B cell (primary cell): ENCODE measurements at regions not wholly inside any gene's neighbourhood (a gene's known extent, or its start where the extent isn't known, plus 50 kb on each side); places are given as distances from the start of the nearest gene placed in this dataset.

Source experiments
- ATAC-seq: fragments of 200-7000 bp; cut with Tn5 transposase; one replicate; pipeline ENCODE4 v1.10.0; 2021; ENCODE audit warnings: low read depth, mild to moderate bottlenecking, moderate number of reproducible peaks, moderate library complexity
- CTCF ChIA-PET: fragments of 350-600 bp; sonication (Branson Sonifier 250); formaldehyde crosslinking; loops from one replicate; lab custom pipeline; 2021; ENCODE audit warnings: antibody characterized with exemption, inconsistent platforms; lab: Charles Lee
- POLR2A ChIA-PET: fragments of 350-600 bp; sonication (Branson Sonifier 250); formaldehyde crosslinking; loops from one replicate; lab custom pipeline; 2021; ENCODE audit warnings: antibody characterized with exemption; lab: Charles Lee
- DNase-seq: peaks from one replicate; pipeline ENCODE4 v3.0.0; 2013
- H2AFZ ChIP-seq: 2 replicates; pipeline ENCODE4 v1.6.1; 2012; ENCODE audit warnings: mild to moderate bottlenecking, low read depth, low read length; ENCODE audit not compliant: insufficient read depth, poor library complexity, severe bottlenecking
- H3K27ac ChIP-seq, 2 donors: 1 replicate in 1 of 2; 2 replicates in 1 of 2; pipeline ENCODE4 v1.5.1; 2012 to 2013; ENCODE audit warnings: low read length in 2 of 2, mild to moderate bottlenecking in 2 of 2, moderate library complexity in 1 of 2
- H3K27me3 ChIP-seq, 4 experiments: fragments of 200-600 bp in 1 of 4; sonication (generic) in 1 of 4; replicated peaks in 1 of 4; 1 replicate in 2 of 4; 2 replicates in 2 of 4; pipeline versions ENCODE4 v1.6.1 to v1.7.0; 2013 to 2016; ENCODE audit warnings: low read length in 3 of 4, mild to moderate bottlenecking in 2 of 4, mixed read lengths in 1 of 4, moderate library complexity in 1 of 4; ENCODE audit not compliant: insufficient read depth in 4 of 4, control insufficient read depth in 3 of 4; ENCODE audit errors: control extremely low read depth in 1 of 4
- H3K36me3 ChIP-seq, 2 experiments: replicated peaks in 1 of 2; 1 replicate in 1 of 2; 2 replicates in 1 of 2; pipeline versions ENCODE4 v1.6.1 to v1.7.1; 2013; ENCODE audit warnings: low read length in 1 of 2; ENCODE audit not compliant: insufficient read depth in 2 of 2, control insufficient read depth in 1 of 2; ENCODE audit errors: control extremely low read depth in 1 of 2, extremely low read depth in 1 of 2
- H3K4me1 ChIP-seq, 2 donors: fragments of 200-600 bp in 1 of 2; sonication (generic) in 1 of 2; 1 replicate in 1 of 2; 2 replicates in 1 of 2; pipeline versions ENCODE4 v1.5.1 to v1.6.1; 2013 to 2017; ENCODE audit warnings: low read length in 2 of 2; ENCODE audit not compliant: control insufficient read depth in 2 of 2, insufficient read depth in 2 of 2
- H3K4me2 ChIP-seq: replicated peaks from 2 replicates; pipeline ENCODE3; 2012; ENCODE audit warnings: mild to moderate bottlenecking, low read depth, low read length; ENCODE audit not compliant: poor library complexity, severe bottlenecking
- H3K4me3 ChIP-seq, 5 experiments: fragments of 200-600 bp in 1 of 5; sonication (generic) in 1 of 5; 1 replicate in 3 of 5; 2 replicates in 2 of 5; pipeline versions ENCODE4 v1.5.1 to v1.7.0; 2011 to 2016; ENCODE audit warnings: low read length in 4 of 5, mild to moderate bottlenecking in 4 of 5, low read depth in 2 of 5, control low read depth in 1 of 5, moderate library complexity in 1 of 5; ENCODE audit not compliant: insufficient read depth in 1 of 5; ENCODE audit errors: control extremely low read depth in 1 of 5, extremely low read depth in 1 of 5
- H3K79me2 ChIP-seq: fragments of 200-600 bp; sonication (generic); one replicate; pipeline ENCODE4 v1.6.0; 2016; ENCODE audit warnings: low read length; ENCODE audit not compliant: control insufficient read depth, insufficient read depth
- H3K9ac ChIP-seq: fragments of 200-600 bp; sonication (generic); 2 replicates; pipeline ENCODE4 v1.6.1; 2017; ENCODE audit warnings: mild to moderate bottlenecking, low read length, moderate library complexity
- H3K9me3 ChIP-seq, 3 donors: one replicate each; pipeline versions ENCODE4 v1.6.1 to v1.7.1; 2013; ENCODE audit warnings: low read length in 2 of 3; ENCODE audit not compliant: control insufficient read depth in 2 of 3, insufficient read depth in 1 of 3; ENCODE audit errors: control extremely low read depth in 1 of 3
- H4K20me1 ChIP-seq: 2 replicates; pipeline ENCODE4 v1.6.0; 2012; ENCODE audit warnings: mild to moderate bottlenecking, low read length; ENCODE audit not compliant: insufficient read depth, control insufficient read depth, poor library complexity, severe bottlenecking
- H3K27ac Mint-ChIP-seq: one replicate; pipeline ENCODE4 v1.8.0; 2021; ENCODE audit warnings: mixed read lengths
- H3K27me3 Mint-ChIP-seq: one replicate; pipeline ENCODE4 v1.8.0; 2021; ENCODE audit warnings: mixed read lengths
- H3K4me1 Mint-ChIP-seq: one replicate; pipeline ENCODE4 v1.8.0; 2021; ENCODE audit warnings: mixed read lengths
- H3K4me3 Mint-ChIP-seq: one replicate; pipeline ENCODE4 v1.8.0; 2021; ENCODE audit warnings: mixed read lengths
- H3K9me3 Mint-ChIP-seq: one replicate; pipeline ENCODE4 v1.8.0; 2022; ENCODE audit warnings: mixed read lengths; ENCODE audit not compliant: insufficient read depth
- CTCF ChIP-seq: fragments of 200-600 bp; IDR thresholded peaks from one replicate; pipeline ENCODE4 v1.8.0; 2022; ENCODE audit warnings: antibody characterized with exemption, mild to moderate bottlenecking
- EZH2 ChIP-seq: IDR thresholded peaks from 2 replicates; pipeline ENCODE4 v1.6.1; 2012; ENCODE audit warnings: borderline replicate concordance, low read depth, mild to moderate bottlenecking, moderate library complexity, low read length; ENCODE audit not compliant: insufficient read depth, poor library complexity, severe bottlenecking
- WGBS: methylation state at CpG from one replicate; pipeline ENCODE4 v1.1.5; 2013; ENCODE audit warnings: missing lambda C conversion rate; ENCODE audit not compliant: insufficient coverage; 5-methylcytosine and 5-hydroxymethylcytosine counted together
- intact Hi-C: fragments of 100-400 bp; cut with micrococcal nuclease; formaldehyde crosslinking; loops from one replicate; pipeline ENCODE4 v1.10.0; 2022

GRCh38 chr4:138021139-138021830 lies 220.9 kb downstream of the SLC7A11 start:
- DNase-seq, result no peak
- WGBS, result no CpG with 5 or more reads among the region's 3 CpGs
- Histone ChIP-seq H3K9ac (no peak overlapping the region), H2AFZ (no peak overlapping the region), H3K9me3 (no peaks in the 10 kb centered on the region), H3K27ac (no peak overlapping the region), H3K79me2 (no peaks in the 10 kb centered on the region), H3K4me3 (no peak overlapping the region), H4K20me1 (no peaks in the 10 kb centered on the region), H3K36me3 (no peaks in the 10 kb centered on the region), H3K4me2 (no peak overlapping the region), H3K27me3 (no peaks in the 10 kb centered on the region), H3K4me1 (no peaks in the 10 kb centered on the region)
- H3K4me3 Mint-ChIP-seq, result no peak overlapping the region
- peaks cover 5% of the 10 kb centered on the region for H3K27me3 Mint-ChIP-seq
- no peaks in the 10 kb centered on the region for H3K4me1 Mint-ChIP-seq
- ATAC-seq, result no peak
- POLR2A ChIA-PET, result no interaction called here
- CTCF ChIA-PET, result no interaction called here
- intact Hi-C loops, result no loop called here
- no peak overlapping the region for H3K27ac Mint-ChIP-seq
- TF ChIP-seq CTCF (no peak), EZH2 (no peak)
- H3K9me3 Mint-ChIP-seq, result no peaks in the 10 kb centered on the region

- Mint-ChIP-seq H3K4me1 (no peaks in the 10 kb centered on the region), H3K4me3 (no peak overlapping the region), H3K27me3 (peaks cover 5% of the 10 kb centered on the region), H3K27ac (no peak overlapping the region), H3K9me3 (no peaks in the 10 kb centered on the region)
- H3K27ac ChIP-seq, result no peak overlapping the region
- no peaks in the 10 kb centered on the region for H3K9me3 ChIP-seq
- no peaks in the 10 kb centered on the region for H3K4me1 ChIP-seq
- DNase-seq, result no peak
- H4K20me1 ChIP-seq, result no peaks in the 10 kb centered on the region
- H3K27me3 ChIP-seq, result no peaks in the 10 kb centered on the region
- no peak overlapping the region for H3K4me3 ChIP-seq
- H3K36me3 ChIP-seq, result no peaks in the 10 kb centered on the region
- H3K4me2 ChIP-seq, result no peak overlapping the region
- ChIA-PET POLR2A (no interaction called here), CTCF (interaction anchor here (1.4 kb wide), 1 partner anchor 21 kb away, joined by 5 read pairs; no protein-coding TSS in a partner anchor)
- intact Hi-C loops, result no loop called here
- H2AFZ ChIP-seq, result no peak overlapping the region
- TF ChIP-seq EZH2, result no peak
- TF ChIP-seq CTCF, result no peak
- H3K9ac ChIP-seq, result no peak overlapping the region
- no peaks in the 10 kb centered on the region for H3K79me2 ChIP-seq
- WGBS, result no CpG with 5 or more reads among the region's 6 CpGs
- no peak for ATAC-seq
Observed at GRCh38 chr4:138014590-138015288, 227.4 kb downstream of the SLC7A11 start.
